ENCODE measurements at regions not wholly inside any gene's neighbourhood (a gene's known extent, or its start where the extent isn't known, plus 50 kb on each side); places are given as distances from the start of the nearest gene placed in this dataset.

DNA sequence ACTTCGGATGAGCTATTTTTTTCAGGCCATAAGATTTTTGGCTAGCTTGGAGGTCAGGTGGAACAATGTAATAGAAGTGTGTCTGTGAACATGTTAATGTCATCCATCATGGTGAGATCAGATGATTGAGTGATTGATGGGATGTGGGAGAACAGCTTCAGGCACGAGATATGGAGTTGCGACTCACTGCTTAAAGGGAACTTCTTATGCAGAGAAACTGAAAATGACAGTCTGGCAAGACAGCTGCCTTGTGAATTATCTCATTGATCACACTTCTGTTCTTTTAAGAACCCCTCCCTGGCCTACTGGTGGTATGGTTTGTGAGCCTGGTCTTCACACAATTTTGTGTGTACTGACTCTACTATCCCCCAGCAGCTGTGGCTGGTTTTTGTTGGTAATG lies 96.0 kb downstream of the OLFM4 start:
- no peak for TF ChIP-seq POLR2A (IDR thresholded peaks at IDR 0.05)
- TF ChIP-seq, protein P1, sequence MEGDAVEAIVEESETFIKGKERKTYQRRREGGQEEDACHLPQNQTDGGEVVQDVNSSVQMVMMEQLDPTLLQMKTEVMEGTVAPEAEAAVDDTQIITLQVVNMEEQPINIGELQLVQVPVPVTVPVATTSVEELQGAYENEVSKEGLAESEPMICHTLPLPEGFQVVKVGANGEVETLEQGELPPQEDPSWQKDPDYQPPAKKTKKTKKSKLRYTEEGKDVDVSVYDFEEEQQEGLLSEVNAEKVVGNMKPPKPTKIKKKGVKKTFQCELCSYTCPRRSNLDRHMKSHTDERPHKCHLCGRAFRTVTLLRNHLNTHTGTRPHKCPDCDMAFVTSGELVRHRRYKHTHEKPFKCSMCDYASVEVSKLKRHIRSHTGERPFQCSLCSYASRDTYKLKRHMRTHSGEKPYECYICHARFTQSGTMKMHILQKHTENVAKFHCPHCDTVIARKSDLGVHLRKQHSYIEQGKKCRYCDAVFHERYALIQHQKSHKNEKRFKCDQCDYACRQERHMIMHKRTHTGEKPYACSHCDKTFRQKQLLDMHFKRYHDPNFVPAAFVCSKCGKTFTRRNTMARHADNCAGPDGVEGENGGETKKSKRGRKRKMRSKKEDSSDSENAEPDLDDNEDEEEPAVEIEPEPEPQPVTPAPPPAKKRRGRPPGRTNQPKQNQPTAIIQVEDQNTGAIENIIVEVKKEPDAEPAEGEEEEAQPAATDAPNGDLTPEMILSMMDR (IDR thresholded peaks at IDR 0.05) = no peak
- no peak for TF ChIP-seq EP300 (IDR thresholded peaks at IDR 0.05)
- no peak for TF ChIP-seq POLR2AphosphoS5 (IDR thresholded peaks at IDR 0.05)
